ENCODE measurements at regions not wholly inside any gene's neighbourhood (a gene's known extent, or its start where the extent isn't known, plus 50 kb on each side); places are given as distances from the start of the nearest gene placed in this dataset.

DNA sequence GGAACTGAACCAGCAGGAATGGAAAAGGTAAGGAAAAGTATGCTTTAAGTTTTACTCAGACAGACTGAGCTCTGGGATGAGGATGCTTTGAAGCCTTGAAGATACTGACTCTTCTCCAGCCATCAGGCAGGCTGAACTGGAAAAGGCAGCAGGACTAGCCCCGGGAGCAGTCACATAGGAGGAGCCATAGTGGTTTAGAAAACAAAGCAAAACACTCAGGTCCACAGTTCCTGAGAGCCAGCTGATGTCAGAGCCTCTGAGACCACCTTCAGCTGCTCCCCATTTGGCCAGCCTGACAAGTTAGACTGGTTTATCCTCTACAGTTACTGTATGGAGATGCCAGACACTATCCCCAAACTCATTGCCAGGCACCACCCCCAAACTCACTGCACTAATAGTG lies 167.9 kb upstream of the CPEB2 start:
- DNase-seq (ENCODE audit: low read depth, low spot score): no peak

DNA sequence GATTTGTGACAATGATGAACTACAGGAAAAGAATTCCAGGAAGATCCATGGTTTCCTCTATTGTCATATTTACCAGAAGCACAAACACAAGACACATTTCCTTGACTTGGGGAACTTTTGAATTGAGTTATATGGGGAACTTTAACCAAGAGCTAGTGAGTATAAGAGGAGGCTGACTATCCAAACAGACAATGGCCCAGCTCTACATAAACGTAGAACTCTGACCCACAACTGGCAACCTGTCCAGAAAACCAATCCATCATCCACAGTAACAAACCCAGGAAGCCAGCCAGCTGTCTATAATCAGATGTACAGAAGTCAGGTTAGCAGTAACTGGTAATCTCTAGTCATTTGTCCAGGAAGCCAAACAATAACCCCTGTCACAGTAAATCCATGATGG lies 167.0 kb upstream of the CPEB2 start:
- no peak for DNase-seq (ENCODE audit: low read depth, low spot score)

DNA sequence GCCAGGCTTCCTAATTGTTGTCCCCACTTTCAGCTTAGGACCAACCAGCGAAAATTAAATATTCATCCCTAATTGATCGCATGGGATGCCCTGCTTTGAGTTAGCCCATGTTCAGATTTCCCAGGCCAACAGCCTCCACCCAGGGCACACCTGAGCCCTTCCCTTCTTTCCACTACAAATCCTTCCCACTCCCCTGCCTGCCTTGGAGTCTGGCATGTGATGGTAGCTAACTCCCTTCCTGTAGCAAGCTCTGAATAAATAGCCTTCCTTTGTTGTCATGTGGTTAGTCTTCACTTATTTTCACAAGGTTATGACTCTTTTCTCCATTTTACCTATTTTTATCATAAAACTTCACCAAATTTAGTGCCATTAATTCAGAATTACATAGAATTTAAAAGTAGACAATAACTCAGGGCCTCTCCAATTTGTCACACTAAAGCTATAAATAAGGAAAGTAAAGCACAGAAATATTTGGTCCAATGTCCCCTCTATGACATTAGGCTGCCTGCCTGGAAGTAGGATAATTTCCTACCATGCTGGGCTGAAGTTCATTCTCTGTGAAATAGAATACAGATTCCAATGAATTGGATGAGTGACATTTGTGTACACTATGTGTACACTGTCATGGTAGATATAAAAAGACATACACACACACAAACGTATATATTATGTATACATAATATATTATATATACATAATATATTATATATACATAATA lies 166.4 kb upstream of the CPEB2 start:
- no peak for DNase-seq (ENCODE audit: low read depth, low spot score)

DNA sequence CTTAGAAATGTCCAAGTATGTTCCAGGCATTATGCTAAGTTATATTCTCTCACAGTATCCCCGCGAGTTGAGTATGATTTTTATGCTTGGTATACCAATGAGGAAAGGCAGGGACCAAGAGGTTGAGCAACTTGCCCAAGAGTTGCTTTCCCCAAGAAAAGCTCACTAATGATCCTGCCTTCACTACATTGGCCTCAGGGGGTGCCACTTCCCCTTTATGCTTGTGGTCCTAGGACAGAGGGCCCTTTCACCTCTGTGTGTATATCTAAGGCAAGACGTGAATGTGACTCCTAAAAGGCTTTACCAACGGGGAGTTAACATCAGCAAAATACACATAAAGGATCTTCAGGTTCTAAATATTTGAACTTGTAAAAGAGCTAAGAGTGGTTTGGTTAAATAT lies 164.4 kb upstream of the CPEB2 start:
- DNase-seq (ENCODE audit: low read depth, low spot score): no peak

DNA sequence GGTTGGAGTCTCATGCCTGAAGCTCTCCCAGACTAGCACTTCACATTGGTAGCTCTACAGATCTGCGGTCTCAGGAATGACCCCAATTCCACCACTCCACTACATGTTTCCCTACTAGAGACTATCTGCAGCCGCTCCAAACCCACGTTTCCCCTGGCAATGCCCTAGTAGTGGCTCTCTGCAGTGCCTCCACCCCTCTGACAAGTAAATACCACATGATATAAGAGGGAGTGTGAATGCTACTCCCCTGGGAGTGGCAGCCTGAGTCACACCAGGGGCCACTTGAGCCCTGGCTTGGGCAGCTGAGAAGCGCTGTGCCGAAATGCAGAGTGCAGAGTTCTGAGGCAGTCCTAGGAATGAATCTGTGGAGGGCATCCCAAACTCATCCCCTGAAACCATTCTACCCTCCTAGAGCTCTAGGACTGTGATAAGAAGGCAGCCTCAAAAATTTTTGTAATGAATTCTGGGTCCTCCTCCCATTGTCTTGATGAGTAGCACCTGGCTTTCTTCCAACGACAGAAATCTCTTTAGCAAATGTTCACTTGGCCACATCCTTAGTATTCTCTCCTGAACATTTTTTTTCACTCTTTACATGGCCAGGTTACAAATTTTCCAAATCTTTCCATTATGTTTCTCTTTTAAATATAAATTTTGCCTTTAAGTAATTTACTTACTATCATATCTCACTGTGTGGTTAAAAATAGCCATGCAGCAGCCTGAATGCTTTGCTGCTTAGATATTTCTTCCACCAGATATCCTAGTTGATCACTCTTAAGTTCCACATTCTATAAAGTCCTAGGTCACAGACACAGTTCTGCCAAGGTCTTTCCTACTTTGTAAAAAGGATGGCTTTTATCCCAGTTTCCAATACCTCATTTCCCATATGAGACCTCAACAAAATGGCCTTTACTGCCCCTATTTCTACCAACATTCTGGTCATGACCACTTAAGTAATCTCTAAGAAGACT lies 160.2 kb upstream of the CPEB2 start:
- DNase-seq (ENCODE audit: low read depth, low spot score): no peak

DNA sequence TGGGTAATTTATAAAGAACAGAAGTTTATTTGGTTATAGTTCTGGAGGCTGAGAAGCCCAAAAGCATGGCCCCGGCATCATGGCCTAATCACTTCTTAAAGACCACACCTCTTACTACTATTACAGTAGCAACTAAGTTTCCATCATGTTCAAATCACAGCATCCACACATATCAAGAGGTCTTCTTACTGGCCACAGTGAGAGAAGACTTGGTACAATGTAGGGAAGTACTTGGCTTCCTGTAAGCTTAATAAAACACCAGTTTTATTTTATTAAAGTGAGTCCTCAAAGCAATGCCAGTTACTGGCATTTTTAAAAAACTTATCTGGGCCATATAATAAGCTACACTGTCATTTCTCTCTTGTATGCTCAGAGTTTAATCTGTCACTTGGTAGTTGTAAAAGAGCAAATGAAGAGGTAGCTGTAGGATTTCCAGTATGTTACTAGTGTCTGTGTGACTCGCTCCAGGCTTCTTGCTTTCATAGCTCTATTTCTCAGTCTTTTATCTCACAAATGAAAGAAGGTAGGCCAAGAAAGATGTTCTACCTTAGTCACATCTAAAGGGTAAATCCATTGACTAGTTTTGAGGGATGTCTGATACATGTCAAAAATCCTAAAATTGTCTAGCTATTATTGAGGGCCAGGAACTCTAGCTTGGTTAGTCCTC lies 159.2 kb upstream of the CPEB2 start:
- DNase-seq (ENCODE audit: low read depth, low spot score): no peak

DNA sequence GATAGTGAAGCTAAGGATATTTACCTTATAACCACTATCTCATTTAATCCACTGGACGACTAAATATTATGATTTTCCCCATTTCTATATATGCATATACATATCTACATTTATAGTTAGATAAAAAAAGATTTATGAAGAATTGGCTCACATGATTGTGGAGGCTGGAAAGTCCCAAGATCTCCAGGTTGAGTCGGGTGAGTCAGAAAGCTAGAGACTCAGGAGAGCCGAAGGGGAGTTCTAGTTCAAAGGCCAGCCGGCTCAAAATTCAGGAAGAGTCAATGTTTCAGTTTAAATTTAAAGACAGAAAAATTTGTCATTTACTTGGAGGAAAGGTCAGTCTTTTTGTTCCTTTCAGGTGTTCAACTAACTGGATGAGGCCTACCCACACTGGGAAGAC lies 158.2 kb upstream of the CPEB2 start:
- DNase-seq (ENCODE audit: low read depth, low spot score): no peak

DNA sequence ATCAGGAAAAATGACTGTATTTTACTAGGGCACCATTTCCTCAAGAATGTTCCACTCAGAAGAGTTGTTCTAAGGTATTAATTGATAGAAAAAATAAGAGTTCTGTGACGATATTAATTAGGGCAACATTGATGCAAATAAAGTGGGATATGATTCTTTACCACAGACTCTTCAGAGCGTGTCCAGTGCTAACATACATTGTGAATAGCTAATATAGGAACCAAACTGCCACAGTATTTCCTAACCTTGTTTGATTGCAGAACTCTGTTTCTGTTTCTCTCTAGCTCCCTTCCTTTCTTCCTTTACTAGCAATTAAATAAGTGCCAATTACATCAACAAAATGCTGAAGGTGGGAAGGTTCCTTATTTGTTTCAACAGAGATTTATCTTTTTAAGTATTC lies 154.1 kb upstream of the CPEB2 start:
- DNase-seq (ENCODE audit: low read depth, low spot score): no peak

DNA sequence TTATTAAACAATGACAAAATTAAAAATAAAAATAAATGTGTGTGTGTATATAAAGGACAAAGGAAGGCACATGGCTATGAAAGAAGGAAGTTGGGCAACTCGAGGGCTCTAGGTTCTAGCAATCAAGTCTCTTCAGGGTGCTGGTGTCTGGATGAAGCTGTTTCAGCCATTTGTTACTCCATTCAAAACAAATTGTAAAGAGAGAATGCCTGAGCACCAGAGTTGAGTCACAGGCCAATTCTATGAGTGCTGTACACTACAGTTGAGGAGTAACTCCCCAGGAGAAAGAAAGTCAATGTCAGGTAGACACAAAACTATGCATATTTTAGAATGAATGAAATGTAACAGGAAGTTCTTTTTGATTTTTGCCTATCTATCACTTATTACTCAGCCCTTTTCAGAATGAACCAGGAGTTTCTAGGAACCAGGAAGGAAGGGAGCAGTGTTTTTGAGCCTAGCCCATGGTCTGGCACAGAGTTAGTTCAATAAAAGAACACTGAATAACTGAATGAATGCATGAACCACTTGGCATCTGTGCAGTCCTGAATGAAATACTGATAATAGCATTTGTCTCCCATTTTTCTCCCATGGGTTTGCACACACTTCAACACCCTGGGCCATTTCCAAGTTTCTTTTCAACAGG lies 151.7 kb upstream of the CPEB2 start:
- DNase-seq (ENCODE audit: low read depth, low spot score): no peak

DNA sequence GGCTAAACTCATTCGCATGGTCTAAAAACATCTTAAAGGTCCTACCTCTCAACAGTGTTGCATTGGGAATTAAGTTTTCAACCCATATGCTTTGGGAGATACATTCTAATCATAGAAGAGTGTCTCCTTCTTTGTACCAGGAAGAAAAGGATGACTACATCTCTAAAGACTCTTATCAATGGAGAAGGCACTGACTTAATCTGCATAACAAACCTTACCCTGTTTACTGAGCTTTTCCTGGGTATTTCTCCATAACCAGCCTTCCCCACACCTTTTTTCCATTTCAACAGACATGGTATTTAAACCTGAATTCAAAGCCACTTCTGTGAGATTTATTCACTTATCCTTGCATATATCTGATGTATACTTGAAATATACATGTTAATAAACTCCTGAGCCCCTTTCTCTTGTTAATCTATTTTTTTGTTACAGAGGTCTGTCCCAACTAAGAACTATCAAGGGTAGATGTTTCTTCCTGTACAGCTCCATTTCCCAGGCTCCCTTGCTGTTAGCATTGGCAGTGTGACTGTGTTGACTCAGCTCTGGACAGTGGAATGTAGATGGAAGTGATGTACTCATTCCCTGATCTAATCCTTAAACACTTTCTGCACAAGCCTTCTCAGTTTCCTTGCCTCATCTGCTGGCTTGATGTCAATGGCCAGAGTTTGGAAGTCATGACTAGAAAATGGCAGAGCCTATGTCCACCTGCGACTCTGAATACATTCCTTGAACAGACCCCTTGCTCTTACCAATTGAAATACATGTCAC lies 148.9 kb upstream of the CPEB2 start:
- no peak for DNase-seq (ENCODE audit: low read depth, low spot score)

DNA sequence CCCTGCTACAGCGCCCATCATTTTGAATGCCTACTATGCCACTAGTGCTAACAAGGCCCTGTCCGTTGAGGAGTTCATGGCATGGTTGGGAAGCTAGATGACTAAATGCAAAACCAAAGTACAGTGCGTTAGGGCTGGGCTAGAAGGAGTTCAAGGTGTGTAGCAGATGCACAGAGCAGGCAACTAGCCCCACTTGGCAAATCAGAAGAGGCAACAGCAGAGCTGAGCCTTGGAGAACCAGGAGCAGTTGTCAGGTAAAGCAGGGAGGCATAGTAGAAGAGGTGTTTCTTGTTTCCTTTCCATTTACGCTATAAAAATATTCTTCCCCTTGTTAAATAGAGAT lies 146.6 kb upstream of the CPEB2 start:
- no peak for DNase-seq (ENCODE audit: low read depth, low spot score)

DNA sequence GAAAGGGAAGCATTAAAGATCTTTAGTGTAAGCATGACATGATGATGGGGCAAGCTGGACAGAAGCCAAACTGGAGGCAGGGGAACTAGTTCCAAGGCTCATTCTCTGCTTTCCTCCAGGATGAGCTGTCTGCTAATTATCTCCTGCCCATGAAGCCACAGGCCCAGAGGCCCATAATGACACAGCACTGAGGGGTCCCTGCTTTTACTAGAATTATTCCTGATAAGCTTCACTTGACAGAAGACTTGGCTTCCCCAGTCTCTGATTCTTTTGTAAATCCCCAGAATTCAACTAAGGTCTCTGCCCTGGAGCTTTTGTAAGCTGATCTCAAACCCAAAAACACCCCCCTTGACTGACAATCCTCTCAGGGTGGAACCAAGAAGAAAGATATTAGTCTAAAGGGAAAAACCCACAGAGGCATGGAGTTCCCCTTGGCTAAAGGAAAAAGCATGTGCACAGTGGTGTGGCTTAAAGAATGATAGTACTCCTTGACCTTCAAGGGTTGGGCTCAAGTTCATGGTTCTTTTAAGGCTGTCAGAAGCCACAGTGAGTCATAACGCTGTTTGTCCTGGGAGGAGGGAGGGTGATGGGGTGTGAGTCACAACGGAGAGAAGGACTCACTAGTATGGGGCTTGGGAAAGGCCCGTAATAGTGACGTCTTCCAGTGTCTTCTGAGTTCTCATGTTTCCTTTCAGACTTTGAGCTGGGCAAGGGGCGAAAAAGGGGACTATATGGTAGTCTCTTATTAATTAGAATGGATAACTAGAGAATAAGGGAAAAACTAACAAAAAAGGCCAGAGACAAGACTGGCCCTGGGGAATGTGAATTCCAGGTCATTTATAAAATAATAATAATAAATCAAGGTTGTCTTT lies 146.0 kb upstream of the CPEB2 start:
- peak; percentile 94 for DNase-seq (ENCODE audit: low read depth, low spot score)

DNA sequence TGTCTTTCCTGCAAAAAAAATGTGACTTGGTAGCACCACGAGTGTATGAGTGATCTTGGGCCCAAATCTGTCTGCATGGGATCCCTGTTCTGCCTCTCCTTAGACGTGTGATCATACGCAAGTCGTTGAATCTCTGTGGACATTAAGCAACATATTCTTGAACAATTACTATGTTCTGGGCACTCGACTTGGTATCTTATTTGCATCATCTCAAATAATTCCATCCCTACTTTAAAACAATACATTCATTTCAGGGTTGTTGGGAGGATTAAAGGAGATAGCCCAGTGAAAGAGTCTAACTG lies 145.4 kb upstream of the CPEB2 start:
- DNase-seq (ENCODE audit: low read depth, low spot score): no peak

DNA sequence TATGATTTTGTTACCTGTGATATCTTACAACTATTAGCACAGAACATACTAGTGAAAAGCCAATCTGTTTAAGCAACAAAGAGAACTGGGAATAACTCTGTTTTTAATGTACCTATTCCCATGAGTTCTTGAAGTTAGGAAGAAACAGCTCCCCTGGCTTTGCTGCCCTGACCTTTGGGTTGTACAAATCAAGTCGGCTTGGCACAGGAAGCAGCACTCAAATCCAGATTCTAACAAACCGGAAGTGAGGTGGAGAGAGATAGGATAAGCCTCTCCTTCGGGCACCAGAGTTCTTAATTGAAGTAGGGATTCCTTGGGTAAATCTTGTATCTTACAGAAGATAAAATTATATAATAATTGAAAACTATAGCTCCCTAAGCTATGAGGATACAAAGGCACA lies 144.8 kb upstream of the CPEB2 start:
- no peak for DNase-seq (ENCODE audit: low read depth, low spot score)

DNA sequence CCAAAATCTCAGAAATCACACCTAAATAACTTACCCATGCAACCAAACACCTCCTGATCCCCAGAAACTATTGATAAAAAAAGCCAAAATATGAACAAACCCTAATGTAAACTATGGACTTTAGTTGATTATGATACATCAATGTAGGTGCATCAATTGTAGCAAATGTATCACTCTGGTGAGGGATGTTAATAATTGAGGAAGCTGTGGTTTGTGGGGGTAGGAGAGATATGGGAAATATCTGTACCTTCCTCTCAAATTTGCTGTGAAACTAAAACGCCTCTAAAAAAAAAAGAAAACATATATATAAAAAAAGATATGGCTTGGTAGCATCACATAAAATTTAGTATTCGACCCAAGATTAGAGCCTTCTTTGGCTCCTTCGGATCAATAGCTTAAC lies 144.3 kb upstream of the CPEB2 start:
- DNase-seq (ENCODE audit: low read depth, low spot score): no peak

DNA sequence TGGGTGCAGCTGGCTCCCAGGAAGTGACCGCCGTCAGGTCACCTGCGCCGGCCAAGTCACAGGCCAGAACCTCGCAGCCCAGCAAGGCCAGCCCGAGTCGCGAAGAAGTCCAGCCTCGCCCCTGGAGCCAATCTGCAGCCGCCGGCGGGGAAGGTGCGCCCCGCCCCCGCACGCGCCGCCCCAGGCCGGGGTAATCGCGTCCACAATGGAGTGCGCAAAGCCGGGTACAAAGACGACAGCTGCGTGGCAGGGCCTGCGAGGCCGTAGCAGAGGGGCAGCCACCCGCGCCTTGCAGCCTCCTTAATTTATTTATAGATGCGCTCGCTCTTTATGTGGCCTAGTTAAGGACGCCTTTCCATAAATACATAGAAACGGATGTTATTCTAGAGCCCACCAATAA lies 139.4 kb upstream of the CPEB2 start:
- DNase-seq (ENCODE audit: low read depth, low spot score): no peak

DNA sequence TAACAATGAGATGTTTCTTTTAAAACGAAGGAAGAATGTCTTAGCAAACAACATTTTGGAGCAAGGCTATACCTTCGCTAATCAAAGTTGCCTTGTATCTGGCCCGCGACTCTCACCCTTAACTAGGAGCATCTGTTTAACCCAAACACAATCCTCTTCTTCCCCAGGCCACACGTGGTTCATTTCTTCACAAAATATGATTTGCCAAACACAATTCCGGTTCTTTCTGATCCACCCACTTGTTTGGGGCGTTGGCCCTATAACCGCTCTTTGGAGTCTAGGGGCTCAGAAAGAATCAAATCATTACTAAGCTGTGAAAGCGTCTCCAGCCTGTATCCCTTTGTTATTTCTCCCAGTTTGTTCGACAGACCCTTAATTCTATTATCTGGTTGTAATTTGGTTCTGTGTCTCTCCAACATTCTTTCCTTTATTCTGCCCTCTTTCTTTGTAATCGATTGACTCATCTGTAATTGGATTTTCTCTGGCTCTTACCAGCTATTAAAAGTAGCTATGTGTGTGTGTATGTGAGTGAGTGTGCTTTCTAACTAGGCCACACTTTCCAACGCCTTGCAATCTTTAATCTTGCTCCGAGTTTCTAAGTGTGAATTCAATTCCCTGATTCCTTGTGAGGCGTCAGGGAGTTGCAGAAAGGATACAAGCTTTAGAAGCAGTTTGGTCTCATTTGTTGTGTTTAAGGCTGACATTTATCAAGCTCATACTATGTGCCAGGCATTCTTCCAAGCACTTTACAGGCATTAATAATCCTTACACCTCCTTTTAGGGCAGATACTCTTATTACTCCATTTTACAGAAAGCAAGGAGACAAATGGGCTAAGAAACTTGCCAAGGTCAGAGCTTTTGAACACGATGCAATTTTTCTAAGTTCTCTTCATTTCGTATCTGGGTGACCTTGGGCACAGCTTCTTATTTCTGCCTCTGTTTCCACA lies 138.6 kb upstream of the CPEB2 start:
- no peak for DNase-seq (ENCODE audit: low read depth, low spot score)

DNA sequence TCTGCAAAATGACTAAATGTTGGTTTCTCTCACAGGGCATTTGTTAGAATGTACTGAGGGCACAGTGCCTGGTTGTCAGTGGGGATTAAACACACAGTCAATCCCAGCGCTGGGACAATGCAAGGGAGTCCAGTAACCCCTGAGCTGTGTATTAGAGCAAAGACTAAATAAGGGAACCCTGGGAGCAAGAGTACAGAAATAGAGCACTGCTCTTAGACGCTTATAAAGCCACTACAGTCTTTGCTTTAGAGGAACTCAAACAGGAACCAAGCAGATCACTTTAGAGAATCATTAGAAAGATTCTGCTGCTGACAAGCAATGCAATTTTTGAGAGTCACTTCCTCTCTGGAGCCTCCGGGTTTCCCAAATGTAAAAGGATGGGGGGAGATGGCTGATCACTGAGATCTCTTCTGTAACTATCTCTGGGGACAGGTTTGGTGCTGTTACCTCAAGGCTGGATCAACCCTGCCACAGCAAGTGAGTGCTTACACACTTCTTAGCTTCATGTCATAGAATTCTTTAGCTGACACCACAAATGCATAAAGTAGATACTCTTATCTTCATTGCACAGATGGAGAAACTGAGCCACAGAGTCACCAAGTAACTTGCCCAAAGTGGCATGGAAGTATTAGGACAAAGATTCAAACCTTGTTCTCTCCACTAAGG lies 137.8 kb upstream of the CPEB2 start:
- DNase-seq (ENCODE audit: low read depth, low spot score): no peak

DNA sequence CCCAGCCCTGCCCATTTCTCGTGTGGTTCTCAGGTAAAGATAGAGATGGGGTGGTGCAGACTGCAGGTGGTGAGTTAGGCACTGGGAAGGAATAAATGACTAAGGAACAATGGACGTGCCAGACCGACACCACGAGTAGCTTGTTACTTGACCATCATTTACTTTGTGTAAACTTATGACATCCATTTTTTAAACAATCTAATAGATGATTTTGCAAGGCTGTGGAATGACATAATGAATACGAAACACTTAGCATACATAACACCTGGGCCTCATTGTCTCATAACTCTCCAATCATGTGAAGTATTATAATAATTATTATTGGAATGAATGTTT lies 137.3 kb upstream of the CPEB2 start:
- DNase-seq (ENCODE audit: low read depth, low spot score): no peak
